Peyer's patch (tissue), 4 donors: ENCODE measurements at regions not wholly inside any gene's neighbourhood (a gene's known extent, or its start where the extent isn't known, plus 50 kb on each side); places are given as distances from the start of the nearest gene placed in this dataset.

ENCODE experiments used
- POLR2A ChIP-seq, 2 donors: fragments of 450-650 bp; IDR thresholded peaks; one replicate each; pipeline ENCODE4 v1.5.1; 2017; ENCODE audit warnings: antibody characterized with exemption in 2 of 2, mild to moderate bottlenecking in 2 of 2, moderate library complexity in 2 of 2
- TF ChIP-seq, protein P1 (sequence below), 6 experiments: fragments of 450-650 bp in 4 of 6; fragments of 200-600 bp in 2 of 6; sonication (generic) in 1 of 6; IDR thresholded peaks; one replicate each; pipeline ENCODE4 v1.5.1; 2017 to 2019; ENCODE audit warnings: antibody characterized with exemption in 6 of 6, mild to moderate bottlenecking in 3 of 6, moderate library complexity in 1 of 6

DNA sequence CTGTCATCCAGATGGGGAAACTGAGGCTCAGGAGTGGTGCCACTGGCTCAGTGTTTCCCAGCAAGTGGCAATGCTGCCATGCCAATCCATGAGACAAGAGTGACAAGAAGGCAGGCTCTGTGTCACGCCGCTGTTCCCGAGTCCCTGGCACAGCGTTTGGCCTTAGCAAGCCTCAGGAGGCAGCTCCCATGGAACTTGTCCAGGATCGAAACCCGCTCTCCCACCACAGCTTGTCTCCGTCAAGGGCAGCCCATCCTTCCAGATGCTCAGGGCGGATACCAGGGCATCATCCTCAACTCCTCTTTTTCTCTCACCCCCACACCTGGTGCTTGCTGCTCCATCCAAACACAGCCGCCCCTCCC, 110.6 kb upstream of the PTPN1 start:
- TF ChIP-seq, protein P1, sequence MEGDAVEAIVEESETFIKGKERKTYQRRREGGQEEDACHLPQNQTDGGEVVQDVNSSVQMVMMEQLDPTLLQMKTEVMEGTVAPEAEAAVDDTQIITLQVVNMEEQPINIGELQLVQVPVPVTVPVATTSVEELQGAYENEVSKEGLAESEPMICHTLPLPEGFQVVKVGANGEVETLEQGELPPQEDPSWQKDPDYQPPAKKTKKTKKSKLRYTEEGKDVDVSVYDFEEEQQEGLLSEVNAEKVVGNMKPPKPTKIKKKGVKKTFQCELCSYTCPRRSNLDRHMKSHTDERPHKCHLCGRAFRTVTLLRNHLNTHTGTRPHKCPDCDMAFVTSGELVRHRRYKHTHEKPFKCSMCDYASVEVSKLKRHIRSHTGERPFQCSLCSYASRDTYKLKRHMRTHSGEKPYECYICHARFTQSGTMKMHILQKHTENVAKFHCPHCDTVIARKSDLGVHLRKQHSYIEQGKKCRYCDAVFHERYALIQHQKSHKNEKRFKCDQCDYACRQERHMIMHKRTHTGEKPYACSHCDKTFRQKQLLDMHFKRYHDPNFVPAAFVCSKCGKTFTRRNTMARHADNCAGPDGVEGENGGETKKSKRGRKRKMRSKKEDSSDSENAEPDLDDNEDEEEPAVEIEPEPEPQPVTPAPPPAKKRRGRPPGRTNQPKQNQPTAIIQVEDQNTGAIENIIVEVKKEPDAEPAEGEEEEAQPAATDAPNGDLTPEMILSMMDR (IDR thresholded peaks at IDR 0.05): no peak
- TF ChIP-seq POLR2A (IDR thresholded peaks at IDR 0.05): no peak
